ENCODE measurements at regions not wholly inside any gene's neighbourhood (a gene's known extent, or its start where the extent isn't known, plus 50 kb on each side); places are given as distances from the start of the nearest gene placed in this dataset.
A peak's percentile ranks its signal among the peaks of the same experiment; 100 is the strongest.

DNA sequence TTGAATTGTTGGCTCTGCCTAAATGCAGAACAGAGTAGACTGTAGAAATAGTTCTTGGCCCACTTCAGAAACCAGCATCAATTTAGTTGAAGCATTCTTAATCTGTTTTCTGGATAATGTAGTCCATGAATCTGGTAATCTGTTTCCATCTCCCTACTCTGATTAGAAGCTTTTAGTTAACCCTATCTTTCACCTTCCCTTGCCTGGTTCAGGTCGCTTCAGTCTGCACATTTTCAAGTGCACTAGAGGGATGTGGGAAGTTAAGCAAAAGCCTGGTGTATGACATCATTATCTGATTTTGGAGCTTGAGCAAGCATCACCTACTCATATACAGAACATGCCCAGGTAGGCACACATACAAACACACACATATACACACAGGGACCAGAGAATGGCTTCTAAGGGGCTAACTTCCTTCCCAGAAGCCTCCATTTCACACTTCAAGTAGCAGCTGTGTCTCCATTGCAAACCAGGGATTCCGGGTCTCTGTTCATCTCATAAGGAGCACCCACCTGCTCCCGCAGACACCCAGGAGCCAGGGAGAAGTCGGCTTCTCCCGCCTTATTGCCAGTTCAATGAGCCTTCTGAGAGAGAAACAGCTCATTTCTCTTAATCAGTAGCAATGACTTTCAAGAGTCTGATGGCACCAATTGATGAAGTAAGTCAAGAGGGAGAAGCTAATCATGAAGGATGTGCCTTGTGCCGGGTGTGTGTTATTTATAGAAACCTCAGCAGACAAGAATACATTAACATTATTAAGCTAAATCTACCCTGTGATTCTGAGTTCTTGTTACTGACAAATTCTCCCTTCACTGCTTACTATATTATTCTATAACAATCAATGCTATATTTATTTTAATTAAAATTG lies 347.9 kb upstream of the STAC start:
- DNase-seq (ENCODE audit: low read depth), result no peak
- no peak overlapping the region for H3K4me3 ChIP-seq (ENCODE audit: control insufficient read depth, low read depth, low read length)
- TF ChIP-seq, protein P1, sequence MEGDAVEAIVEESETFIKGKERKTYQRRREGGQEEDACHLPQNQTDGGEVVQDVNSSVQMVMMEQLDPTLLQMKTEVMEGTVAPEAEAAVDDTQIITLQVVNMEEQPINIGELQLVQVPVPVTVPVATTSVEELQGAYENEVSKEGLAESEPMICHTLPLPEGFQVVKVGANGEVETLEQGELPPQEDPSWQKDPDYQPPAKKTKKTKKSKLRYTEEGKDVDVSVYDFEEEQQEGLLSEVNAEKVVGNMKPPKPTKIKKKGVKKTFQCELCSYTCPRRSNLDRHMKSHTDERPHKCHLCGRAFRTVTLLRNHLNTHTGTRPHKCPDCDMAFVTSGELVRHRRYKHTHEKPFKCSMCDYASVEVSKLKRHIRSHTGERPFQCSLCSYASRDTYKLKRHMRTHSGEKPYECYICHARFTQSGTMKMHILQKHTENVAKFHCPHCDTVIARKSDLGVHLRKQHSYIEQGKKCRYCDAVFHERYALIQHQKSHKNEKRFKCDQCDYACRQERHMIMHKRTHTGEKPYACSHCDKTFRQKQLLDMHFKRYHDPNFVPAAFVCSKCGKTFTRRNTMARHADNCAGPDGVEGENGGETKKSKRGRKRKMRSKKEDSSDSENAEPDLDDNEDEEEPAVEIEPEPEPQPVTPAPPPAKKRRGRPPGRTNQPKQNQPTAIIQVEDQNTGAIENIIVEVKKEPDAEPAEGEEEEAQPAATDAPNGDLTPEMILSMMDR (IDR thresholded peaks at IDR 0.05; ENCODE audit: control insufficient read depth, insufficient read depth, low read depth, low read length, missing control alignments), result no peak

DNA sequence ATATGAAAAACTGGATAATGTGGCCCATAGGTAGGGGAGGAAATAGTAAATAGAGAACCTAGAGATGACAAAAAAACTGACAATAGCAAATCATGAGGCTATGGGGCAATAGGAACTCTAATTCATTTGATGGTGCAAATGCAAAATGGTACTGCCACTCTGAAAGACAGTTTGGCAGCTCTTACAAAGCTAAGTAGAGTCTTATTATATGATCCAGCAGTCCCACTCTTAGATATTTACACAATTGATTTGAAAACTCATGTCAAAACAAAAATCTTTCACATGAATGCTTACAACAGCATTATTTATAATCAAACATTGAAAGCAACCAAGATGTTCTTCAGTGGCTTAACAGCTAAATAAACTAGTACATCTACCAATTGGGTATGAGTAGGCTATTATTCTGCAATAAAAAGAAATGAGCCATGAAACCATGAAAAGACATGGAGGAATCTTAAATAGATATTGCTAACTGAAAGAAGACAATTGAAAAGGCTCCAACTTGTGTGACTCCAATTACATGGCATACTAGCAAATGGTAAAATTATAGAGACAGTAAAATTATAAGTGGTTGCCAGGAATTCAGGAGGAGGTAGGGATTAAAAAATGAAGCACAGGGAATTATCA lies 321.8 kb upstream of the STAC start:
- no peak for DNase-seq (ENCODE audit: low read depth)
- TF ChIP-seq, protein P1 (IDR thresholded peaks at IDR 0.05; ENCODE audit: control insufficient read depth, insufficient read depth, low read depth, low read length, missing control alignments), result no peak
- H3K4me3 ChIP-seq (ENCODE audit: control insufficient read depth, low read depth, low read length), result no peak overlapping the region

DNA sequence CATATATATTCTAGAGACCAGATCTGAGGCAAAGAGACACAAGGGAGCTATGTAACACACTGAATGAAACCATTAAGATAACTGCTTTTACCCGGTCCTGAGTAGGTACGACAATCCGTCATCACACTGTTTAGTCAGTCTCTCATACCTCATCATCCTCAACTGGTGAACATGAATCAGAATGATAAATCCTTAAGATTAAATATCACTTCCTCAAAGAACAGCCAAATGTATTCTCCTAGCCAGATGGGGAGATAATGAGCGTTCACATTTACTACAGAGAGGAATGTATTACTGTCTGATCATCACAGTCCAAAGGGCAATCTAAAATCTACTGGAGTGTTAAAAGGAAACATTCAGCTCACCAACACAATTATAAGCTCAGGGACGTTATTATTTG lies 319.4 kb upstream of the STAC start:
- TF ChIP-seq, protein P1 (IDR thresholded peaks at IDR 0.05; ENCODE audit: control insufficient read depth, insufficient read depth, low read depth, low read length, missing control alignments), result no peak
- no peak overlapping the region for H3K4me3 ChIP-seq (ENCODE audit: control insufficient read depth, low read depth, low read length)
- no peak for DNase-seq (ENCODE audit: low read depth)

DNA sequence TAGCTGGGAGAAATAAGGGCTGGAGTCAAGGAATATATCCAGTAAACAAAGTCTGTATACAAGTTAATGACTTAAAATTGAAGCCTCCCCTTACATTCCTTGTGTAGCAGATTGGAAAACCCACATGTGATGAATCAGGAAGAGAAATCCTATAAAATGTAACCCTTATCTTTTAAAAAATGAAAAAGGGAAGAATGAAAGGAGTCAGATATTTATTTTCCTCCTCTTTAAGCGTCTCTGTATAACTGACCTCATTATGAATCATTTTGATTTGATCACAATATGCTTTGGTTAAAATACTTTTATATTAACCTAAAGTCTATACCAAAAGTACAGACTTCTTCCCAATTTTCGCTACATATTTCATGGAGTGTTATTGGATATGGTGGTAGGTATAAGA lies 316.3 kb upstream of the STAC start:
- DNase-seq (ENCODE audit: low read depth), result no peak
- no peak overlapping the region for H3K4me3 ChIP-seq (ENCODE audit: control insufficient read depth, low read depth, low read length)
- TF ChIP-seq, protein P1 (IDR thresholded peaks at IDR 0.05; ENCODE audit: control insufficient read depth, insufficient read depth, low read depth, low read length, missing control alignments), result no peak

DNA sequence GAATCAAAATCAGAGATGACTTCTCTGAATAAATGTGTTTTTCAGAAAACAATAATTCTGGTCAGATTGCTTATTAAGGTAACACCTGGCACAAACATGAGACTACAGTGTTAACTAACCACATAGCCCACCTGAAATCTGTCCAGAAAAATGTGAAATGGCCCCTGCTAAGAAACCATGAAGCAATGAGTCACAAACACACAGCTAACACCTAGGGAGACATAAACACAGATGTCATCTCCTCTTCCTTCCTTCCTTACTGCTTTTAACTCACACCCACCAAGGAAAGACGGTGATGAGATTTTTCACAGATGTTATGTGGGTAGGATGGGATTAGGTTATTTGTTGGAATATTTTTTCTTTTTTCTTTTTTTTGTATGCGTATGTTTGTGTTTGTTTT lies 315.0 kb upstream of the STAC start:
- TF ChIP-seq, protein P1 (IDR thresholded peaks at IDR 0.05; ENCODE audit: control insufficient read depth, insufficient read depth, low read depth, low read length, missing control alignments), result no peak
- H3K4me3 ChIP-seq (ENCODE audit: control insufficient read depth, low read depth, low read length), result no peak overlapping the region
- no peak for DNase-seq (ENCODE audit: low read depth)

DNA sequence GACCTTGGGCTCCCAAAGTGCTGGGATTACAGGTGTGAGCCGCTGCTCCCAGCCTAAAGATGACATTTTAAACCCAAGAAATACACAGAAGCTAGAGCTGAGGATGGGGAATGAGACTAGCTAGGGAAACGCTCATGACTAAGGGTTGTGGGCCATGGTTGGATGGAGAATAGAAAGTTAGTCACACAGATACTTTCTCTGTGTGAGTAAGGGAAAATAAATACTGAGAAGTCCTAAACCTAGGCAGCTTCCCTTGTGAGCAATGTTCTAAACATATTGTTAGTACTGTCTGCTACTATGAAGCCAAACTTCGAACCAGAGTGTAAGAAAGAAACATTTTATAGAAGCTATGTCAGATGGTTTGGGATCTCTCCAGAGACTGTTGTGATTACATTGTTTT lies 304.8 kb upstream of the STAC start:
- TF ChIP-seq, protein P1 (IDR thresholded peaks at IDR 0.05; ENCODE audit: control insufficient read depth, insufficient read depth, low read depth, low read length, missing control alignments), result no peak
- no peak overlapping the region for H3K4me3 ChIP-seq (ENCODE audit: control insufficient read depth, low read depth, low read length)
- peak; percentile 8 for DNase-seq (ENCODE audit: low read depth)
